ENCODE measurements at regions not wholly inside any gene's neighbourhood (a gene's known extent, or its start where the extent isn't known, plus 50 kb on each side); places are given as distances from the start of the nearest gene placed in this dataset.

DNA sequence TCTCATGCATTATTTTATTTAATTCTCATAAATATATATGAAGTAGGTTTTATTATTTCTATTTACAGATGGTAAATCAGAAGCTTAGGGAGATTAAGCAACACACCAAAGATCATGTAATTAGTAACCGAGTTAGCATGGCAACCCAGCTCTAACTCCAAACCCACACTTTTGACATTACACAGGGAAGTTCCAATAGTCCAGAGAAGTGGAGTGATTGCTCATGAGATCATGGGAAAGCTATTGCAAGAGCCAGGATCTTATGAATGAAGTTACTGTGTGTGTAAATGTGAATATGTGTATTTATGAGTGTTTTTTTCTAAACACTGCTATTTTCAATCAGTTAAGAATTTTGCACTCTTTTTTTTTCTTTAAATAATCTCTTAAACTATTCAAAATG, 225.8 kb upstream of the KIRREL3 start:
- 63 to 77% methylated on average over 1 of the region's 1 CpG for WGBS, 2 donors
- no peaks in the 10 kb centered on the region for H3K4me1 ChIP-seq (ENCODE audit: control insufficient read depth in 2 of 2, insufficient read depth in 2 of 2, low read length in 1 of 2)
- no peak overlapping the region for H3K4me3 ChIP-seq (ENCODE audit: low read depth in 1 of 2, low read length in 2 of 2)
- H3K27me3 ChIP-seq (ENCODE audit: control insufficient read depth in 1 of 2, insufficient read depth in 2 of 2, low read length in 2 of 2), result no peaks in the 10 kb centered on the region
- H3K27ac ChIP-seq (ENCODE audit: low read depth in 2 of 2, low read length in 1 of 2), result no peak overlapping the region
- H3K9me3 ChIP-seq (ENCODE audit: control insufficient read depth in 2 of 2, insufficient read depth in 1 of 2, low read depth in 1 of 2, low read length in 1 of 2), result no peaks in the 10 kb centered on the region
- no peaks in the 10 kb centered on the region for H3K36me3 ChIP-seq (ENCODE audit: control insufficient read depth in 2 of 2, insufficient read depth in 2 of 2, low read length in 1 of 2)

- WGBS, 2 donors, result 72 to 80% methylated on average over 1 of the region's 1 CpG
- H3K4me3 ChIP-seq (ENCODE audit: low read depth in 1 of 2, low read length in 2 of 2), result no peak overlapping the region
- H3K4me1 ChIP-seq (ENCODE audit: control insufficient read depth in 2 of 2, insufficient read depth in 2 of 2, low read length in 1 of 2), result no peaks in the 10 kb centered on the region
- no peaks in the 10 kb centered on the region for H3K9me3 ChIP-seq (ENCODE audit: control insufficient read depth in 2 of 2, insufficient read depth in 1 of 2, low read depth in 1 of 2, low read length in 1 of 2)
- H3K36me3 ChIP-seq (ENCODE audit: control insufficient read depth in 2 of 2, insufficient read depth in 2 of 2, low read length in 1 of 2), result no peaks in the 10 kb centered on the region
- H3K27me3 ChIP-seq (ENCODE audit: control insufficient read depth in 1 of 2, insufficient read depth in 2 of 2, low read length in 2 of 2), result no peaks in the 10 kb centered on the region
- no peak overlapping the region for H3K27ac ChIP-seq (ENCODE audit: low read depth in 2 of 2, low read length in 1 of 2)
Observed at GRCh38 chr11:127225619-127226018, 225.0 kb upstream of the KIRREL3 start.

GRCh38 chr11:127224276-127224675, 223.7 kb upstream of the KIRREL3 start:
- Histone ChIP-seq H3K27ac (ENCODE audit: low read depth in 2 of 2, low read length in 1 of 2) (no peak overlapping the region), H3K27me3 (ENCODE audit: control insufficient read depth in 1 of 2, insufficient read depth in 2 of 2, low read length in 2 of 2) (no peaks in the 10 kb centered on the region), H3K4me1 (ENCODE audit: control insufficient read depth in 2 of 2, insufficient read depth in 2 of 2, low read length in 1 of 2) (no peaks in the 10 kb centered on the region), H3K36me3 (ENCODE audit: control insufficient read depth in 2 of 2, insufficient read depth in 2 of 2, low read length in 1 of 2) (no peaks in the 10 kb centered on the region), H3K4me3 (ENCODE audit: low read depth in 1 of 2, low read length in 2 of 2) (no peak overlapping the region), H3K9me3 (ENCODE audit: control insufficient read depth in 2 of 2, insufficient read depth in 1 of 2, low read depth in 1 of 2, low read length in 1 of 2) (no peaks in the 10 kb centered on the region)
- 51 to 65% methylated on average over 2 of the region's 2 CpGs for WGBS, 2 donors

- WGBS, 2 donors, result 88 to 91% methylated on average over 5 of the region's 5 CpGs
- H3K27me3 ChIP-seq (ENCODE audit: control insufficient read depth in 1 of 2, insufficient read depth in 2 of 2, low read length in 2 of 2), result no peaks in the 10 kb centered on the region
- no peaks in the 10 kb centered on the region for H3K36me3 ChIP-seq (ENCODE audit: control insufficient read depth in 2 of 2, insufficient read depth in 2 of 2, low read length in 1 of 2)
Observed at GRCh38 chr11:127223633-127224032, 223.1 kb upstream of the KIRREL3 start.

GRCh38 chr11:127223026-127223425, 222.5 kb upstream of the KIRREL3 start:
- Histone ChIP-seq H3K27ac (ENCODE audit: low read depth in 2 of 2, low read length in 1 of 2) (no peak overlapping the region), H3K4me1 (ENCODE audit: control insufficient read depth in 2 of 2, insufficient read depth in 2 of 2, low read length in 1 of 2) (no peaks in the 10 kb centered on the region), H3K4me3 (ENCODE audit: low read depth in 1 of 2, low read length in 2 of 2) (no peak overlapping the region), H3K36me3 (ENCODE audit: control insufficient read depth in 2 of 2, insufficient read depth in 2 of 2, low read length in 1 of 2) (no peaks in the 10 kb centered on the region), H3K27me3 (ENCODE audit: control insufficient read depth in 1 of 2, insufficient read depth in 2 of 2, low read length in 2 of 2) (no peaks in the 10 kb centered on the region), H3K9me3 (ENCODE audit: control insufficient read depth in 2 of 2, insufficient read depth in 1 of 2, low read depth in 1 of 2, low read length in 1 of 2) (no peaks in the 10 kb centered on the region)
- WGBS, 2 donors, result 36 to 43% methylated on average over 1 of the region's 1 CpG

More at GRCh38 chr11:127223633-127224032, 223.1 kb upstream of the KIRREL3 start:
- H3K9me3 ChIP-seq (ENCODE audit: control insufficient read depth in 2 of 2, insufficient read depth in 1 of 2, low read depth in 1 of 2, low read length in 1 of 2), result no peaks in the 10 kb centered on the region
- no peak overlapping the region for H3K27ac ChIP-seq (ENCODE audit: low read depth in 2 of 2, low read length in 1 of 2)
- H3K4me3 ChIP-seq (ENCODE audit: low read depth in 1 of 2, low read length in 2 of 2), result no peak overlapping the region
- H3K4me1 ChIP-seq (ENCODE audit: control insufficient read depth in 2 of 2, insufficient read depth in 2 of 2, low read length in 1 of 2), result no peaks in the 10 kb centered on the region

DNA sequence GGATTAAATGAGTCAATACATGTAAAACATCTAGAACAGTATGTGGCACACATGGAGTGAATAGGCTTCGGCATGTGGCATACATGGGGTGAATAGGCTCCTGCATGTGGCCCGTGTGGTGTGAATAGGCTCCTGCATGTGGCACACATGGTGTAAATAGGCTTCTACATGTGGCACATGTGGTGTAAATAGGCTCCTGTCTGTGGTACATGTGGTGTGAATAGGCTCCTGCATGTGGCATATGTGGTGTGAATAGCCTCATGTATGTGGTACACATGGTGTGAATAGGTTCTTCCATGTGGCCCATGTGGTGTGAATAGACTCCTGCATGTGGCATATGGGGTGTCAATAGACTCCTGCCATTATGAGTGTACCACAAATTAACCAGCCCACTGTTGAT, 219.1 kb upstream of the KIRREL3 start:
- 90 to 95% methylated on average over 2 of the region's 2 CpGs for WGBS, 2 donors
- no peaks in the 10 kb centered on the region for H3K27me3 ChIP-seq (ENCODE audit: control insufficient read depth in 1 of 2, insufficient read depth in 2 of 2, low read length in 2 of 2)
- H3K4me1 ChIP-seq (ENCODE audit: control insufficient read depth in 2 of 2, insufficient read depth in 2 of 2, low read length in 1 of 2), result no peaks in the 10 kb centered on the region
- no peaks in the 10 kb centered on the region for H3K36me3 ChIP-seq (ENCODE audit: control insufficient read depth in 2 of 2, insufficient read depth in 2 of 2, low read length in 1 of 2)
- no peak overlapping the region for H3K27ac ChIP-seq (ENCODE audit: low read depth in 2 of 2, low read length in 1 of 2)
- no peaks in the 10 kb centered on the region for H3K9me3 ChIP-seq (ENCODE audit: control insufficient read depth in 2 of 2, insufficient read depth in 1 of 2, low read depth in 1 of 2, low read length in 1 of 2)
- H3K4me3 ChIP-seq (ENCODE audit: low read depth in 1 of 2, low read length in 2 of 2), result no peak overlapping the region

GRCh38 chr11:127218275-127218608, 217.7 kb upstream of the KIRREL3 start:
- Histone ChIP-seq H3K36me3 (ENCODE audit: control insufficient read depth in 2 of 2, insufficient read depth in 2 of 2, low read length in 1 of 2) (no peaks in the 10 kb centered on the region), H3K27me3 (ENCODE audit: control insufficient read depth in 1 of 2, insufficient read depth in 2 of 2, low read length in 2 of 2) (no peaks in the 10 kb centered on the region), H3K4me3 (ENCODE audit: low read depth in 1 of 2, low read length in 2 of 2) (no peak overlapping the region), H3K4me1 (ENCODE audit: control insufficient read depth in 2 of 2, insufficient read depth in 2 of 2, low read length in 1 of 2) (no peaks in the 10 kb centered on the region), H3K27ac (ENCODE audit: low read depth in 2 of 2, low read length in 1 of 2) (no peak overlapping the region), H3K9me3 (ENCODE audit: control insufficient read depth in 2 of 2, insufficient read depth in 1 of 2, low read depth in 1 of 2, low read length in 1 of 2) (no peaks in the 10 kb centered on the region)
- 71 to 74% methylated on average over 3 of the region's 3 CpGs for WGBS, 2 donors

DNA sequence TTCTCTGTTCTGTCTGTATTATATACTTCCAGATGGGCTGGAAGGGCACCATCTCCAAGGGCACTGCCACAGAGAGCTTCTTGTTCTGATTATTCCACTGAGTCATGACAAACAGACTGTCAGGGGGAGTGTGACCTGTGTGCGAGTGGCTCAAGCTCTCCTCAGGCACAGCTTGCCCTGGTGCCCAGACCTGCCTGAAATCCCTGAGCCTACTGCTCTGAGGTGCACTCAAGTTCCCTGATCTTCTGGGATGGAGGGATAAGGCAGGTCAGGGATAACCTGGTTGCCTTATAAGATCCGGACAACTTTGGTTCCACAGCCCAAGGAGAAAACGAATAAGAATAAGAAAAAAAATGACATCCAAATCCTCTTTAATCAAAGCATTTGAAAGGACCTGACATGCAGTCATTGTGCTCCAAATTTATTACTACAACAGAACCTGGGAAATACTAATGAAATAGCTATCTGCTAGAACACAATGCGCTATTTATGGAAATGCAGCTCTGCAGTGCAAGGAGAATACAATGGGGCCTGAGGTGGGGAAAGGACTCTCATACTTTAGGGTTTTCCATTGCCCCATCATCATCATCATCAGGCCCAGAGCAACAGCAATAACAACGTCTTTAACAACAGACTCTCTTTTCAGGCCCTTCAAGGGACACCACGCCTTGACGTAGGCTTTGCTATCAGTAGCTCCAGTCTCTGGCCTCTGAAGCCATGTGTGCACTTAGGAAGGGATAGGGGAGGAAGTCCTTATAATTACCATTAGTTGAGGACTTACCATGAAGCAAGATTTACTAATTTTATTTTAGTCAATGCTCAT, 217.1 kb upstream of the KIRREL3 start:
- no peak overlapping the region for H3K4me3 ChIP-seq (ENCODE audit: low read depth in 1 of 2, low read length in 2 of 2)
- no peaks in the 10 kb centered on the region for H3K27me3 ChIP-seq (ENCODE audit: control insufficient read depth in 1 of 2, insufficient read depth in 2 of 2, low read length in 2 of 2)
- H3K36me3 ChIP-seq (ENCODE audit: control insufficient read depth in 2 of 2, insufficient read depth in 2 of 2, low read length in 1 of 2), result no peaks in the 10 kb centered on the region
- no peak overlapping the region for H3K27ac ChIP-seq (ENCODE audit: low read depth in 2 of 2, low read length in 1 of 2)
- 82 to 83% methylated on average over 7 of the region's 7 CpGs for WGBS, 2 donors
- no peaks in the 10 kb centered on the region for H3K4me1 ChIP-seq (ENCODE audit: control insufficient read depth in 2 of 2, insufficient read depth in 2 of 2, low read length in 1 of 2)
- H3K9me3 ChIP-seq (ENCODE audit: control insufficient read depth in 2 of 2, insufficient read depth in 1 of 2, low read depth in 1 of 2, low read length in 1 of 2), result no peaks in the 10 kb centered on the region

GRCh38 chr11:127205688-127206217, 205.2 kb upstream of the KIRREL3 start:
- peaks cover 0 to 4% of the 10 kb centered on the region in 2 donors for H3K9me3 ChIP-seq (ENCODE audit: control insufficient read depth in 2 of 2, insufficient read depth in 1 of 2, low read depth in 1 of 2, low read length in 1 of 2)
- H3K4me3 ChIP-seq (ENCODE audit: low read depth in 1 of 2, low read length in 2 of 2), result no peak overlapping the region
- 83 to 92% methylated on average over 3 of the region's 3 CpGs for WGBS, 2 donors
- no peaks in the 10 kb centered on the region for H3K36me3 ChIP-seq (ENCODE audit: control insufficient read depth in 2 of 2, insufficient read depth in 2 of 2, low read length in 1 of 2)
- H3K4me1 ChIP-seq (ENCODE audit: control insufficient read depth in 2 of 2, insufficient read depth in 2 of 2, low read length in 1 of 2), result peaks cover 0 to 5% of the 10 kb centered on the region in 2 donors
- H3K27me3 ChIP-seq (ENCODE audit: control insufficient read depth in 1 of 2, insufficient read depth in 2 of 2, low read length in 2 of 2), result no peaks in the 10 kb centered on the region
- no peak overlapping the region for H3K27ac ChIP-seq (ENCODE audit: low read depth in 2 of 2, low read length in 1 of 2)

DNA sequence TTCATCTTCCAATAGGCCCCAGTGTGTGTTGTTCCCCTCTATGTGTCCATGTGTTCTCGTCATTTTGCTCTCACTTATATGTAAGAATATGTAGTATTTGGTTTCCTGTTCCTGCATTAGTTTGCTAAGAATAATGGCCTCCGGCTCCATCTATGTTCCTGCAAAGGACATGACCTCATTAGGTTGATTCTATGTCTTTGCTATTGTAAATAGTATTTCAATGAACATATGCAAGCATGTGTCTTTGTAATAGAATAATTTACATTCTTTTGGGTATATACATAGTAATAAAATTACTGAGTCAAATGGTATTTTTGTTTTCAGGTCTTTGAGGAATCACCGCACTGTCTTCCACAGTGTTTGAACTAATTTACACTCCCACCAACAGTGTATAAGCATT, 202.9 kb upstream of the KIRREL3 start:
- Histone ChIP-seq H3K4me1 (ENCODE audit: control insufficient read depth in 2 of 2, insufficient read depth in 2 of 2, low read length in 1 of 2) (peaks cover 0 to 5% of the 10 kb centered on the region in 2 donors), H3K4me3 (ENCODE audit: low read depth in 1 of 2, low read length in 2 of 2) (no peak overlapping the region), H3K36me3 (ENCODE audit: control insufficient read depth in 2 of 2, insufficient read depth in 2 of 2, low read length in 1 of 2) (no peaks in the 10 kb centered on the region), H3K9me3 (ENCODE audit: control insufficient read depth in 2 of 2, insufficient read depth in 1 of 2, low read depth in 1 of 2, low read length in 1 of 2) (peaks cover 0 to 4% of the 10 kb centered on the region in 2 donors), H3K27ac (ENCODE audit: low read depth in 2 of 2, low read length in 1 of 2) (no peak overlapping the region), H3K27me3 (ENCODE audit: control insufficient read depth in 1 of 2, insufficient read depth in 2 of 2, low read length in 2 of 2) (no peaks in the 10 kb centered on the region)
- 21 to 26% methylated on average over 3 of the region's 3 CpGs for WGBS, 2 donors

All from esophagus (tissue), 2 donors.